D341Med (cell line): ENCODE measurements at regions not wholly inside any gene's neighbourhood (a gene's known extent, or its start where the extent isn't known, plus 50 kb on each side); places are given as distances from the start of the nearest gene placed in this dataset.
"Not testable (repeated sequence)": the region's sequence is repeated elsewhere in the genome, so short reads cannot be mapped to it uniquely, and the experiment has no call there.

Experiments
- DNase-seq: peaks from one replicate; pipeline ENCODE4 v3.0.0; 2012; ENCODE audit warnings: low spot score

DNA sequence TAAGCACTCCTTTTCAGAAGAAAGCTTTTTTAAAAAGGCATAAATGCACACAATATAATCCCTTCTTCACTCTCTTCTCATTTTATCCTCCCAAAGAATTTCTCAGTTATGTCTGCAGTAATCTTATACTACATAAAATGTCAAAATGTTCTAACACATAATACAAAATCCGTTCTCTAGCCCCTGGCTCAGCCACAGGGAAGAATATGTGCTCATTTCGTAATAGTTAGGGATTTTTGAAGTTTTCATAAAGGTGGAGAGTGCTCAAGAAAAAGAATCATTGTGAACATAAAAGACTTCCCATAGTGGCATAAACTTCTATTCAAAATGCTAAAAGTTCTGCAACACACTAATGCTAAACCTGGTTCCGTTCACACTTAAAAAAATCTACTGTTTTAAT, 1410.7 kb upstream of the C9orf72 start:
- no peak for DNase-seq

DNA sequence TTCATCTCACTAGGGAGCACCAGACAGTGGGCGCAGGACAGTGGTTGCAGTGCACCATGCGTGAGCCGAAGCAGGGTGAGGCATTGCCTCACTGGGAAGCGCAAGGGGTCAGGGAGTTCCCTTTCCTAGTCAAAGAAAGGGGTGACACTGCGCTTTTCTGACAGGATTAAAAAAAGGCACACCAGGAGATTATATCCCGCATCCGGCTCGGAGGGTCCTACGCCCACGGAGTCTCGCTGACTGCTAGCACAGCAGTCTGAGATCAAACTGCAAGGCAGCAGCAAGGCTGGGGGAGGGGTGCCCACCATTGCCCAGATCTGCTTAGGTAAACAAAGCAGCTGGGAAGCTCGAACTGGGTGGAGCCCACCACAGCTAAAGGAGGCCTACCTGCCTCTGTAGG, 1416.7 kb upstream of the C9orf72 start:
- DNase-seq = not testable (repeated sequence)

DNA sequence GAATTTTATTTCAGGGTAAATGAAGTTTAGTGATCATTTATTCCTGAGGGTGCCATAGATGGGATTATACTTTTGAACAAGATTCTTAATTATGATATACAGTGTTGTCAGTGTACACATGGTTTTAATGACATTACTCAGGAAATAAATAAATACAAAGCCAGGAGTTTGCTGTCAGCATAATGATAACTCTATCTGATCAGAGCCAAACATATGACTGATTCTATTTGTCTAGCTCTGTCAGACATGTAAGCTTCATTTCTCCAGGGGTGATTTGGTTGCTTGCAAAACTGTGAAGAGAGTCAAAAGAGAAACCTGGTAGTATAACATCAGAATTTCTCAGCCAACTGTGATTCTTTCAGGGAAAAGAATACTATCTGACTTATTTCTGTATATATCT, 1425.8 kb upstream of the C9orf72 start:
- DNase-seq = no peak

DNA sequence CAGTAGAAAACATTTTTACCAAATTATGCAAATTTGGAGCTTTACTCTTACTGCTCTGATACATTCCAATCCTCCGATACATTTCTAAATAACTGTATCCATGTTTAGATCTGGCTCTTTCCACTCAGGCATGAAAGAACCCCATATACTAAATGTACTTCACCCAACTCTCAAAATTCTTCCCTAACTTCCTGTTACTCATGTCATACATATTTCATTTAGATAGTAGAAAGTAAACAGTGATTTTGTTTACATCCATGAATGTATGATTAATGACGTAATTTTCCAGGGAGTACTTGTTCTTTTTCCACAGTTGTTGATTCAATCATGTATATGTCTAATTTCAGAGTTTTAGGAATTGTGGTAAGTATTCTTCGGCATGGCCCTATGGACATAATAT, 1426.5 kb upstream of the C9orf72 start:
- DNase-seq = no peak

DNA sequence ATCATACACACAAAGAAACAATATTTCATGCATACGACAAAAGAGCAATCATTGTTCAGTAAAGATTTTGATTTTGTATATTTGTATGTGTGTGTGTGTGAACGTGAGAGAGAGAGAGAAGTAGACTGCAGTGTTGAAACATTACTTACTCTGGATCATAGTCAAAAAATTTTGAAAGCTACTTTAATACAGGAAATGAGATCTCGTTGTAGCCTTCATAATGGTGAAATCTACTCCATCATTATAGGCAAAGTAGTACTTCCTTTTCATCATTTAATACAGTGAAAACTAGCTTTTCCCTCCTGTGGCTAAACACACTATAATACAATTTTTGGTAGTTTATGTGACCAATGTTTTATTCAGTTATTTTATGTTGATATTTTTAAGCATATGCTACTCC, 1427.7 kb upstream of the C9orf72 start:
- no peak for DNase-seq

DNA sequence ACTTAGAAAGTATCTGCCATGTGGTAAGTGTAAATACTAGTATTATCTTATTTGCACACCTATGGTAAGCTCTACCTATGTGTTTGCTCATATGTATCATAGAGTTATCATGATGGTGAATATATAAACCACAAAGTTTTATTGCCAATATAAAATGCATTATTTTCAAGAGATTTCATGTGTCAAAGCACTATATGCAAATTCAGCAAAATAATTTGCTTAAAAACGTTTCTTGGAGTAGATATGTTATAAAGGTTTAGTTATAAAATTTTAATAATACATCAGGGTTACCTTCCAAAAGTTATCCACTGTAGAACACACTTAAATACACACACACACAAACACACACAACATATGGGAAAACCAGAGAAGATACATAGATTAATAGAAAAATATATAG, 1431.7 kb upstream of the C9orf72 start:
- DNase-seq = no peak

DNA sequence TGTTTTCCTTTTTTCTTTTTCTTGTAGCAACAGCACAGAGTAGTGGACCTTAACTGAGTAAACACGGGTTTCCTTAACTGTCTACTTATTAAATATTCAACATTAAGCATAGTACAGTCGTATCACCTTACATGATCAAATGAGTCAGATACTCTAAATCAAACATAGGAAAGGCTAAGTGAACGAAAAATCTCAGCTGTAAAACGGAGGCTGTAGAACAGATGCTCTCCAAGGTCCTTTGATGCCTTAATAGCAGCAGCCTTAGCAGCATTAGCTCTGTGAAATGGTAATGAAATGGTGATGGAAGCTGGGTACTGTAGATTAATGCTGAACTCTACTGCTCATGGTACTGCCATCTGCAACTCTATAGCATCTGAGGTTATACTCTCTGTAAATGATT, 1433.3 kb upstream of the C9orf72 start:
- no peak for DNase-seq

DNA sequence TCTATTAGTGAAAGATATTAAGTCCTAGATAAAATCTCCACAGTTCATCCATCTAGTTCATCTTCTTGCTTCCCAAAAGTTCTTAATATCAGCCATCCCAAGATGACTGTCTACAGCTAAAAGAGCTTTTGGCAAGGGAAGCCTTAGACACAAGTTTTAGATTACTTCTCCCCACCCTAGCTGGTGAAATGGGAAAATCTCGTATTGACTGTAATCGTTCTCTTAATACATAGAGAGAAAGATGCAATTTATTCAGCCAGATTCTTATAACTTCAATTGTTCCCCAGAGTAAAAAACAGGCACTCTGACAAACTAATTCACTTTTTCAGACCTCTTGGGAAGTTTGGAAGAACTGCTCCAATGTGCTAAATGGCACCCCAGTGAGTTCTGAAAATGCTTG, 1439.6 kb upstream of the C9orf72 start:
- no peak for DNase-seq

DNA sequence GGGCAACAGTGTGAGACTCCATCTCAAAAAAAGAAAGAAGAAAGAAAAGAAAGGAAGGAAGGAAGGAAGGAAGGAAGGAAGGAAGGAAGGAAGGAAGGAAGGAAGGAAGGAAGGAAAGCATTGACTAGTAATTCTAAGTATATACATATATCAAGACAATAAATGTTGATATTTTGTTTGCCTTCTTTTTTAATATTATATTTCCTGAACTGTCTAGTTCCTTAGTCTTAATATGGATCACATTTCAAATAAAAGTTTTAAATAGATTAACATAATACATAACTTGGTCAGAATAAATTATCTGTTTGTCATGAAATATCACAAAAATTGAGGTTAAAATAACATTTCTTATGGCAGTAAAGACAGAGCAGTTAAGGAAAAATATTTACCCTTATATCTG, 1448.4 kb upstream of the C9orf72 start:
- DNase-seq = no peak

DNA sequence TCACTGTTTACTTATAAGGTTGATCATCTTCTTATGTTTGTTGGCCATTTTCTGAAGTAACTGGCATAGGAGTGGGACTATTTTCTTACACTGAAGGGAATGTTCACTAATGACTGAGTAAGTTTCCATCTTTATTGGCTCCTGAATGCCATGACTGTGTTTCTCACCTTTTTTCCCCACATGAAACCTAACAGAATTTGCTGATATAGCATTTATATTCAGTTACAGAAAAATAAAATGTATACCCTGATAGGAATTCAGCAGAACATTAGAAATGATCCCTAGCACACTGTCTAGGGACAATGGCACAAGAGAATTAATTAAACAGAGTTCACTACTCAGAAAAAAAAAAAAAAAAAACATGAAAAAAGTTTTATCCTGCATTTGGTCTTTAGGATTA, 1465.1 kb upstream of the C9orf72 start:
- no peak for DNase-seq

DNA sequence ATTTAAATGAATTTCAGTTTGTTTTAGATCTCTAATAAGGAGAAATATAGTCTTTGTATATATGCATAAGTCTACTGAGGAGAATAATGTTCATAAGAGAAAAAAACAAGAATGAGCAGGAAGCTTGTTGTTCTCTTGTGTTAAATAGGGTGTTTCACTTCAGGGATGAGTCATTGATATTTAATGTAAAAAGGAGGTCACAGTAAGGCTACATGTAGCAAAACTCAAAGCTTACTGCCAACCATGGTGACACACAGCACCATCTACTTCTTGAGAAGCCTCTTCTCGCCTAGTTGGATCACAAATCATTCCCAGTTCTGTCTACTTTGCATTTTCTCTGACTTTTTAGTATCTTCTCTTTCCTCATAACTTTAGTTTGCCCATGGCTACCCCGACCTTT, 1466.0 kb upstream of the C9orf72 start:
- DNase-seq = no peak

DNA sequence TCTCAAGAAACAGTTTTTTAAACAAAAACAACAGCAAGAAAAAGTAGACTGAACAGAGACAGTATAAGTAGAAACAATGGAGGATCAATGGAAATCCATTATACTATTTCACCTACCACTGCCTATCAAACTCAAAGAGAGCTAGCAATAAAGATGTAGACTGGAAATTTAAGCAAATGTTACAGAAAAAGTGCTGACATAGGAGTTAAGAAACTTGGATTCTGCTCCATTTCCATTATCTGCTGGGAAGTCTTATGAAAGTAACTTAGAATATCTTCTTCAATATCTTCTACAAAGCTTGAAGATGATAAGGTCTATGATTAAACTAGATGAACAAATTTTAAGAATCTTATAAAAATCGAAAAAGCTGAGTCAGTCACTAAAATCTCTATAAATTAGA, 1469.8 kb upstream of the C9orf72 start:
- no peak for DNase-seq

DNA sequence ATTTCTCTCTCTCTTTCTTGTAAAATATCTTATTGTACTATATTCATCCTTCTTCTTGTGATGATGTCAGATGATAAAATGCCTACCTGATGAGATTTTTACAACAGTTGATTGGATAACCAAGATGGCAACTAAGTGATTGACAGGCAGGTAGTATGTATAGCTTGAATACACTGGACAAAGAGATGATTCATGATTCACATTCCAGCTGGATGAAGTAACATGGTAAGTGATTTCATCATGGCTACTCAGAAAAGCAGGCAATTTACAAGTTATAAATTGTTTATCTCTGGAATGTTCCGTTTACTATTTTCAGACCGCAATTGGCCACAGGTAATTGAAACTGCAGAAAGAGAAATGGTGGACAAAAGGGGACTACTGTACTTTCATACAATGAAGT, 1471.7 kb upstream of the C9orf72 start:
- DNase-seq = no peak

DNA sequence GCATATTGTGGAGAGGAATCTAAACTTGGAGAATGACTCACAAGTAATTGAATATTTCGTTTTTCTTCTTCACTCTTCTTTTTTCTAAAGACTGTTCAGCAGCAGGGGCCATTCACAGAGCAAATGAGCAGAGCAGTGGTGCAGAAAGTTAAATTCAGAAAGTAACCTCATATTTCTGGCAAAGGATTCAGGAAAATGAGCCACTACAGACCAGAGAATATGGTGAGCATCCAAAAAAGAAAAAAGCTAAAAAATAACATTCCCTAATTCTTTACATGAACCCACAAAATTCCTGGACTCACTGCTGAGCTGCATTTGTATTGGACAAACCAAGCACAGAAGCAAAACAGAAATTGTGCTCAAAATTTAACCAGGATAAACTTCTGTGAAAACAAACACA, 1486.8 kb upstream of the C9orf72 start:
- DNase-seq = no peak

DNA sequence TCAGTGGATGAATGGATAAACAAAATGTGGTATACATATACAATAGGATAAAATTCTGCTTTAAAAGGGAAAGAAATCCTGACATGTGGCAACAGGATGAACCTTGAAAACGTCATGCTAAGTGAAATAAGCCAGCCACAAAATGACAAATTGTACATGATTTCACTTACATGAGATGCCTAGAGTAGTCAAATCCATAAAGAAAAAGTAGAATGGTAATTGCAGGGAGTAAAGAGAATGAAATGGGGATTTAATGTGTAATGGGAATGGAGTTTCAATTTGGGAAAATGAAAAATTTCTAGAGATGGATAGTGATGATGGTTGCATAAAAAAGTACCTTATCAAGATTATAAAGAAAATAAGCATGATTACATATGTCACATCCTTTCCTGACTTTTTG, 1489.2 kb upstream of the C9orf72 start:
- DNase-seq = no peak

DNA sequence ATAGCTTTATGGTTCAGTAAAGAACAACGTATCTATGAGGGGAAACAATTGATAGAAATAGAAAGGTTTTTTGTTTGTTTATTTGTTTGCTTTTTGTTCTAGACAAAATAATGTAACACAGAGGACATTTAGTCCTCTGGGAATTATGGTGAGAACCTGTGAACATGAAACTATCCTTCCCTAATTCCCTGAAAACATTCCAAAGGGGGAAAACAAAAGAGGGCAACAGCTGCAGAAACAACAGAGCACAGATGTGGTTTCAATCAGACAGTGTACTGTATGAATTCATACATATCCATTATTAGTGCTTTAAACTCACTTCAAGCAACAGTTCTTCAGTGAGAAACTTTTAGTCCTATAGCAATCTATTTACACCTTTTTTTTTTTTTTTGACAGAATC, 1489.8 kb upstream of the C9orf72 start:
- DNase-seq = no peak

DNA sequence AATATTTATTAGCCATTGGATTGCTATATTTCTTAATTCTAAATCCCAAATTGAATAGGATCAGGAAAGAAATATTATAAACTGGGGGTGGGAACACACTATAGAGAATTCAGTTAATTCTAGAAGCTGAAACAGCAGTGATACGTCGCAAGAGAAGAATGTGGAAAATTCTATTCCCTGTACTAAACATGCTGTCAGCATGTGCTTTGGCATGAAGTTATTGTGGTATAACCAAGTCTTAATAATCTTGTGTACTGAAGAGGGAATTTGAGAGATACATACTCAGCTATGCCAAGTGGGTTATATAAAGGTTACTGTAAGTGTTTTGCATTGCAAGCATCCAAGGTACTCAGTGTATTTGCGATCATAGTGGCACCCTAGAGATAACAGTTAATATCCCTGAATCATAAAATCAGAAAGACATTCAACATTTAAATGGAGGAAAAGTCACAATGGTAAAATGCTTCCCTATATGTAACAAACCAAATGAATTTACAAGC, 1492.9 kb upstream of the C9orf72 start:
- no peak for DNase-seq

DNA sequence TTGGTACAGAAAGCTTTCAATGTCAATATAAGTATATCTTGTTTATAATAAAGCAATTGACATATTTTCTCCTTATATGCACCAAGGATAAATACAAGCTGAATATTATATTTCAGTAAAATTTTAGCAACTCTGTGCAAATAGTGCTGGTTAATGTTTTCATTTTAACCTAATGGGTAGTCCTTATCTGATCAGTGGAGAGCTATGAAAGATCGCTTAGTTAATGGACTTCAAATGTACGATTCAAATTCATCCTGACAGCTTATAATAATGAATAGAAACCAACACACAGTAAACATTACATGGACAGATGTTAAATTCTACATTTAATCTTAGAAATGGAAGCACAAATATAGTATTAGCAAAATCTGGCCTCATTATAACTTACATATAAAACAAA, 1495.2 kb upstream of the C9orf72 start:
- DNase-seq = no peak

DNA sequence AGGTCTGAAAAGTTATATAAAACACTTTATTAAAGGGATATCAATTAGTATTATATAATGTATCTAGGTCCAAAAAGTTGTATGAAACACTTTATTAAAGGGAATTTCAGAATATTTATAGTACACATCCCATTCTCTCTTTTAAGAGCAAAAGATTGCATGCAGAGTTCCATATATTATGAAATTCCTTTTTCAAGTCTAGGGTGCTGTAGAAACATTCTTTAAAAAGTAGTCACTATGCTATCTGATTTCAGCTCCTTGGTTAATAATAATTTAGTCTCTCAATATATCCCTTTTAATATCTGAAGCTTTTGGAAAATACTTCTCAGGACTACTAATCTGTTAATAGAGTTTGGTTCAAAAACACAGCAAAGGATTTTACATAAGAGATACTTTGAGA, 1496.1 kb upstream of the C9orf72 start:
- no peak for DNase-seq

DNA sequence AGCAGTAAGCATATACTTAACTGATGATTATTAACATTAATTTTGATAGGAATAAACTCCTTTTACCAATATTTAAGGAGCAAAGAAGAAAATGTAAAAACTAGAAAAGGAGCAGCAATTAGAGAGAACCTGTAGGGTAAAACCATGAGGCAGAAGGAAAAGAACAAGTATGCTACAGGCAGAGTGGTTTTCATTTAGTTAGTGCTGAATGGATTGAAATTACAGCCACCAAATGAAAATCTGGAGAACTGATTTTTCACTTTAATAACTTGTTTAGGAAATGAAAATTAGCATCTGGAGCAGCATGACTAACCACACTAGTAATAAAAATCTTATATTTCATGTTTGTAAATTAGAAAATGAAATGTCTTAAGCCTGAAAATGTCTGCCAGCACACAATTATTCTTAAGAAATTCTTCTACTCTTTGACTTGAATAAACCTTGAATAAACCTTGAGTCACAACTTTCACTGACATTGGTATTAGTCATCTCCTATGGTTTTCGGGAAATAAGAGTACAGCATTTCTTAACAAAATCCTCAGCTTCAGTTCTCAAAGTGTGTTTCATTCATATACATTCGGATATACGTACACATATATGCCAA, 1504.9 kb upstream of the C9orf72 start:
- DNase-seq = no peak

DNA sequence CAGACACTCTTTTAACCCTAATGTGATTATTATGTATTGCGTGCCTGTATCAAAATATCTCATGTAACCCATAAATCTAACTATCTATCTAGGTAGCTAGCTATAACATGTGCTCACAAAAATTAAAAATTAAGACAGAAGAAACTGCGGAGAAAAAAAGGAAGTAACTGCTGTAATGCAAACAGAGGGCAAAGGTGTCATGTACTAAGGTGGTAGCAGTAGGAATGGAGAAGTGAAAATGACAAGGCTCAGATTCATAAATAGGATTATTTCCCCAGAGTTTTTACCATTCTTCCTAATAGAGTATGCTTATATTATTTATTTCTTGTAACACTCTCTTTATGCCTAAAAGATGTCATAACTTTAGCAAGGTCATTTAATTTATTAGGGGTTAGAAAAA, 1527.5 kb upstream of the C9orf72 start:
- no peak for DNase-seq

DNA sequence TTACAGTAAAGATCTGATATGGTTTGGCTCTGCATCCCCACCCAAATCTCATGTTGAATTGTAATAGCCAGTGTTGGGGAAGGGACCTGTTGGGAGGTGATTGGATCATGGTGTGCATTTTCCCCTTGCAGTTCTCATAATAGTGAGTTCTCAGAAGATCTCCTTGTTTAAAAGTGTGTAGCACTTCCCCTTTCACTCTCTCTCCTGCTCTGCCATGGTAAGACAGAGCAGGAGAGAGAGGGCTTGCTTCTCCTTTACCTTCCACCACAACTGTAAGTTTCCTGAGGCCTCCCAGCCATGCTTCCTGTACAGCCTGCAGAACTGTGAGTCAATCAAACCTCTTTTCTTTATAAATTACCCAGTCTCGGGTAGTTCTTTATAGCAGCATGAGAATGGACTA, 1530.9 kb upstream of the C9orf72 start:
- DNase-seq = not testable (repeated sequence)

DNA sequence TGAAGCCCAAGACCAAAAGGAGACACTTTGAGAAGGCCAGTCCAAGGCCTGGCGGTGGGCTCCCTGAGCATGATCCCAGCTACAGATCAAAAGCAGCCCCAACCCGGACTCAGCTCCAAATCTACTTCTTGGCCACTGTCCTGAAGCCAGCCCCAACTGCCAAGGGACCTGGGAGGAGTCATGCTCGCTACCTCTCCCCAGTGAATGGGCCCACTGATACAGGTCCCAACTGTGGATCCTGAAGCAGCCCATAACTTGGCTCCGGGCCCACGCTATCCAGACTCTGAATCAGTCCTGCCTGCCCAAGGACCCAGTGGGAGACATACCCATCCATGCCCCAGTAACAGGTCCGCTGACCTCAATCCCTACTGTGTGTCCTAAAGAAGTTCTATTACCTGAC, 1545.3 kb upstream of the C9orf72 start:
- no peak for DNase-seq

DNA sequence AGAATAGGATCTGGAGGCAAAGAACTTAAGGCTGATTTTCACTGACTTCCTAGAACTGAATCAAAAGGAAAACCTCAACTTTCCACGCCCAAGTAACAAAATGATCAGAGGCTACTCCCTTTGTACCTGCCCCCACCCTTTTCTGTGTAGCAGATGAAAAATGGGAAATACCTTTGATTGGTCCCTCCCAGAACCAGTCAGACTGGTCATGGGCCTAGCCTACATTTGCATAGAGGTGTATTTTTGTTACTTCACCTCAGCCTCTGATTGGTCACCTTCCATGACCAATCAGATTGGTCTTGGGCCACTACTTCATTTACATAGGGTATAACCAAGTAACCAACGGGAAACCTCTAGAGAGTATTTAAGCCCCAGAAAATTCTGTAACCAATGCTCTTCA, 1553.5 kb upstream of the C9orf72 start:
- no peak for DNase-seq

DNA sequence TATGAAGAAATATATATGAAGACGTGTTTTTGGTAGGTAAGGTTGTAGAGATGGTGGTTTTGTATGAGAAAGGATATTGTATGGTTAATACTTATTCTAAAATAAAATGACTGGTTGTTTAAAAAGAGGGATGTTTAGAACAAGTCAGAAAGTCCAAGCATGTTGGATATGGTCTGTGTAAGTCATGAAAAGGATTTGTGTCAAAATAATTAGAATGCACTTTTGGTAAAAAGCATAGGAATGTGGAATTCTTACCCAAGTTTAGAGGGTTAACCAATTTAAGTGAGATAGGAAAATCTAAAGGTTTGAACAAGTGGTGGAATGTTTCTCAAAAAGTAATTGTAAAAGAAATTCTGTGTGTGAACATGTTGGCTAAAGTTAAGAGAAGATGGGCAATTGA, 1556.5 kb upstream of the C9orf72 start:
- no peak for DNase-seq
